Endothelial cell of umbilical vein (primary cell): ENCODE measurements at regions not wholly inside any gene's neighbourhood (a gene's known extent, or its start where the extent isn't known, plus 50 kb on each side); places are given as distances from the start of the nearest gene placed in this dataset.
"Not testable (repeated sequence)": the region's sequence is repeated elsewhere in the genome, so short reads cannot be mapped to it uniquely, and the experiment has no call there.

Experiments used
- BruUV-seq: library from RNA; stranded (reverse); fragments of 400-500 nt; replicated peaks from 2 replicates; lab custom pipeline; 2021; lab: Mats Ljungman, UMichigan
- CTCF ChIA-PET: fragments of 300-600, 350-600 bp; sonication (Branson Sonifier 250); formaldehyde crosslinking; loops from one replicate; lab custom pipeline; 2021; ENCODE audit warnings: antibody characterized with exemption, inconsistent platforms; lab: Charles Lee
- POLR2A ChIA-PET: fragments of 300-600, 350-600 bp; sonication (Branson Sonifier 250); formaldehyde crosslinking; loops from one replicate; lab custom pipeline; 2021; ENCODE audit warnings: antibody characterized with exemption, inconsistent platforms; lab: Charles Lee
- DNase-seq: peaks from one replicate; pipeline ENCODE4 v3.0.0-alpha.2; 2011; ENCODE audit warnings: low read depth, low spot score
- FAIRE-seq: peaks from 2 replicates; lab custom pipeline; 2011; peaks lifted over from hg19 to GRCh38; lab: Jason Lieb, UNC
- H2AFZ ChIP-seq: 2 replicates; pipeline ENCODE4 v1.6.0; 2012; ENCODE audit warnings: low read depth, low read length, control low read depth, inconsistent platforms
- H3K27ac ChIP-seq: 2 replicates; pipeline ENCODE4 v1.5.1; 2011; ENCODE audit warnings: low read depth, mild to moderate bottlenecking, control low read depth, low read length, moderate library complexity; ENCODE audit not compliant: insufficient read depth
- H3K27me3 ChIP-seq, 2 experiments: 2 replicates each; pipeline versions ENCODE4 v1.6.0 to v1.6.1; 2011; ENCODE audit warnings: low read length in 2 of 2, mixed read lengths in 1 of 2; ENCODE audit not compliant: control insufficient read depth in 2 of 2, insufficient read depth in 2 of 2
- H3K36me3 ChIP-seq, 2 experiments: 2 replicates in 1 of 2; 3 replicates in 1 of 2; pipeline ENCODE4 v1.5.1; 2011; ENCODE audit warnings: low read length in 2 of 2, mild to moderate bottlenecking in 1 of 2, moderate library complexity in 1 of 2; ENCODE audit not compliant: control insufficient read depth in 2 of 2, insufficient read depth in 2 of 2; ENCODE audit errors: extremely low read depth in 1 of 2
- H3K4me1 ChIP-seq: 3 replicates; pipeline ENCODE4 v1.5.1; 2011; ENCODE audit warnings: mild to moderate bottlenecking, low read length; ENCODE audit not compliant: control insufficient read depth, insufficient read depth; ENCODE audit errors: extremely low read depth
- H3K4me2 ChIP-seq: 2 replicates; pipeline ENCODE4 v1.6.1; 2011; ENCODE audit warnings: low read length, control low read depth, mixed read lengths; ENCODE audit not compliant: insufficient read depth
- H3K4me3 ChIP-seq, 3 experiments: fragments of 200-600 bp in 1 of 3; sonication (generic), shearing (Covaris generic) in 1 of 3; replicated peaks in 1 of 3; 2 replicates each; pipeline ENCODE4 v1.5.1; 2011 to 2016; ENCODE audit warnings: control low read depth in 3 of 3, low read length in 3 of 3, mild to moderate bottlenecking in 2 of 3, inconsistent platforms in 1 of 3, low read depth in 1 of 3, moderate library complexity in 1 of 3; ENCODE audit not compliant: insufficient read depth in 1 of 3
- H3K79me2 ChIP-seq: 2 replicates; pipeline ENCODE4 v1.6.0; 2012; ENCODE audit warnings: low read length, inconsistent platforms; ENCODE audit not compliant: control insufficient read depth, insufficient read depth
- H3K9ac ChIP-seq: replicated peaks from 2 replicates; pipeline ENCODE3; 2011; ENCODE audit warnings: low read length, control low read depth; ENCODE audit not compliant: insufficient read depth; ENCODE audit errors: extremely low read depth
- H3K9me1 ChIP-seq: replicated peaks from 3 replicates; pipeline ENCODE4 v1.6.0; 2011; ENCODE audit warnings: mild to moderate bottlenecking, low read length; ENCODE audit not compliant: control insufficient read depth, insufficient read depth; ENCODE audit errors: extremely low read depth
- H3K9me3 ChIP-seq: replicated peaks from 2 replicates; pipeline ENCODE4 v1.5.1; 2012; ENCODE audit warnings: low read length, inconsistent platforms; ENCODE audit not compliant: control insufficient read depth, insufficient read depth
- H4K20me1 ChIP-seq: replicated peaks from 2 replicates; pipeline ENCODE3; 2011; ENCODE audit warnings: mild to moderate bottlenecking, low read length; ENCODE audit not compliant: control insufficient read depth, insufficient read depth; ENCODE audit errors: extremely low read depth
- dilution Hi-C: fragments of 300-500 bp; cut with MboI; formaldehyde crosslinking; loops from one replicate; pipeline ENCODE4 v1.15.0; 2019; ENCODE audit warnings: low sequenced_read_pairs; ENCODE audit not compliant: extremely low pct_ligation_motif_present
- intact Hi-C: fragments of 100-400 bp; cut with micrococcal nuclease; formaldehyde crosslinking; loops from one replicate; pipeline ENCODE4 v1.10.0; 2022

GRCh38 chr21:9836547-9836946 is 684.8 kb upstream of the TPTE start:
- FAIRE-seq, BruUV-seq, H4K20me1 ChIP-seq, H3K4me1 ChIP-seq, dilution Hi-C loops, H3K9me3 ChIP-seq, H3K27me3 ChIP-seq, intact Hi-C loops, H3K4me3 ChIP-seq, H3K9me1 ChIP-seq, H3K27ac ChIP-seq, H3K9ac ChIP-seq, DNase-seq, CTCF ChIA-PET, H3K79me2 ChIP-seq, H3K4me2 ChIP-seq, H3K36me3 ChIP-seq, POLR2A ChIA-PET, H2AFZ ChIP-seq: not testable (repeated sequence)

GRCh38 chr21:9837001-9837400 is 684.4 kb upstream of the TPTE start:
- CTCF ChIA-PET, H2AFZ ChIP-seq, H3K9ac ChIP-seq, H3K36me3 ChIP-seq, BruUV-seq, H3K27ac ChIP-seq, H3K4me3 ChIP-seq, H3K4me2 ChIP-seq, DNase-seq, H3K79me2 ChIP-seq, POLR2A ChIA-PET, intact Hi-C loops, FAIRE-seq, dilution Hi-C loops, H3K27me3 ChIP-seq, H4K20me1 ChIP-seq, H3K9me1 ChIP-seq, H3K4me1 ChIP-seq, H3K9me3 ChIP-seq: not testable (repeated sequence)

- dilution Hi-C loops, BruUV-seq, POLR2A ChIA-PET: not testable (repeated sequence)
Observed at GRCh38 chr21:9837526-9837925, 683.9 kb upstream of the TPTE start.

More at GRCh38 chr21:9837526-9837925, 683.9 kb upstream of the TPTE start:
- H3K27ac ChIP-seq, H3K9ac ChIP-seq, H3K4me3 ChIP-seq, intact Hi-C loops, CTCF ChIA-PET, H3K27me3 ChIP-seq, H2AFZ ChIP-seq, H4K20me1 ChIP-seq, H3K36me3 ChIP-seq, H3K4me1 ChIP-seq, H3K4me2 ChIP-seq, FAIRE-seq, H3K9me3 ChIP-seq, DNase-seq, H3K79me2 ChIP-seq, H3K9me1 ChIP-seq: not testable (repeated sequence)
